ENCODE measurements at regions not wholly inside any gene's neighbourhood (a gene's known extent, or its start where the extent isn't known, plus 50 kb on each side); places are given as distances from the start of the nearest gene placed in this dataset.

DNA sequence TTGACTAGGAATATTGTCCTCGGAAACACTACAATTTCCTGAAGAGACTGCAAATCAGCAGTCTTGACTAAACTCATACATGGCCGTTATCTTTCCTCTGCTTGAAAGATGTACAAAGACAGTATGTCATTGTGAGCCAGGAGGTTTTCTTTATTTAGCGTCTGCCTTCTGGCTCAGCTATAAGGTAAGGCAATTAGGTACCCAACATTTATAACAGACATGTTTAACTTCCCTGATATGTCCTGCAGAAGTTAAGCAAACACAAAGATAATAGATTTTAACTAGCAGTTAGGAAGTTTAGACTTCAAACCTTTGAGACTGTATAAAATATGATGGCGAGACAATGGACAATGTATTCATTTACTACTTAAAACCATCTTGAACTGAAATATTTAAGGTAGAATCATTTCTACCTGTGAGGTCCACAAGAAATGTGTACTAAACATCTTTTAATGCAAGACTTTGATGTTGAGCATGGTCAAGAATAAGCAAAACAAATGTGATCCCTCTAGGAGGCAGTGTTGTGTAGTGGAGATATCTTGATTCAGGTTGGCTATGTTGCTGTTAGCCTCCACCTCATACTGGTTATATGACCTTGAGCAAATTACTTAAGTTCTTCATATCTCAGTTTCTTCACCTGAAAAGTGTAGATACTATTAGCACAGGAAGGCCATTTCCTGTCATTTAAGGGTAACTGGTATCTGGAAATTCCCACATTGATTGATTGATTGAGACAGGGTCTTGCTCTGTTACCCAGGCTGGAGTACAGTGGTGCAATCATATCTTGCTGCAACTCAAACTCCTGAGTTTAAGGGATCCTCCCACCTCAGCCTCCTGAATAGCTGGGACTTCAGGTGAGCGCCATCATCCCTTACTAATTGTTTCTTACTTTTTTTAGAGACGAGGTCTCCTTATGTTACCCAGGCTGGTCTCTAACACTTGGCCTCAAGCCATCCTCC, 96.3 kb upstream of the EEA1 start:
- H3K36me3 ChIP-seq (ENCODE audit: control insufficient read depth in 1 of 2, insufficient read depth in 2 of 2, low read length in 2 of 2): no peaks in the 10 kb centered on the region
- no peak overlapping the region for H3K9ac ChIP-seq (ENCODE audit: low read depth in 1 of 2, low read length in 2 of 2)
- no peaks in the 10 kb centered on the region for H3K9me3 ChIP-seq (ENCODE audit: control insufficient read depth in 1 of 2, low read length in 2 of 2)
- H3K27ac ChIP-seq (ENCODE audit: low read depth, low read length): no peak overlapping the region
- H3K4me1 ChIP-seq (ENCODE audit: control insufficient read depth in 1 of 2, insufficient read depth in 2 of 2, low read length in 2 of 2): peaks cover 12 to 14% of the 10 kb centered on the region in 2 donors
- no peak overlapping the region for H3K4me3 ChIP-seq (ENCODE audit: low read depth in 1 of 2, low read length in 2 of 2)
- no peaks in the 10 kb centered on the region for H3K27me3 ChIP-seq (ENCODE audit: control insufficient read depth in 1 of 2, insufficient read depth in 2 of 2, low read length in 2 of 2)

DNA sequence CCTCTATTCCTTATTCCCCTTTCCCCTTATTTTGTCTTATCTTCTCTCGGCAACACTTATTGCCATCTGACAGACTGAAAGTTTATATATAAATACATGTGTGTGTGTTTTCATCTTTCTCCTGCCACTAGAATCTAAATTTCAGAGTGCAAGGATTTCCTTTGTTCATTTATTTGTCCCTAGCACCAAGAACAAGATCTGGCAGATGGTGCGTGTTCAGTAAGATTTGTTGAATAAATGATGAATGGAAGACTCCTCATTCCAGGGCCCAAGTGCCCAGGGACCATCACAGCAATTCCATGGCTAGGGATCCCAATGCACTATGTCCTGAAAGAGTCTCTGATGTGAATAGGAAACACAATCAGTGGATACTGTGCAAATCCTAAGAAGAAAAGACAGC, 97.9 kb upstream of the EEA1 start:
- Histone ChIP-seq H3K27ac (ENCODE audit: low read depth, low read length) (no peak overlapping the region), H3K9ac (ENCODE audit: low read depth in 1 of 2, low read length in 2 of 2) (no peak overlapping the region), H3K4me1 (ENCODE audit: control insufficient read depth in 1 of 2, insufficient read depth in 2 of 2, low read length in 2 of 2) (peaks cover 4 to 6% of the 10 kb centered on the region in 2 donors), H3K4me3 (ENCODE audit: low read depth in 1 of 2, low read length in 2 of 2) (no peak overlapping the region), H3K27me3 (ENCODE audit: control insufficient read depth in 1 of 2, insufficient read depth in 2 of 2, low read length in 2 of 2) (no peaks in the 10 kb centered on the region), H3K9me3 (ENCODE audit: control insufficient read depth in 1 of 2, low read length in 2 of 2) (no peaks in the 10 kb centered on the region), H3K36me3 (ENCODE audit: control insufficient read depth in 1 of 2, insufficient read depth in 2 of 2, low read length in 2 of 2) (no peaks in the 10 kb centered on the region)

DNA sequence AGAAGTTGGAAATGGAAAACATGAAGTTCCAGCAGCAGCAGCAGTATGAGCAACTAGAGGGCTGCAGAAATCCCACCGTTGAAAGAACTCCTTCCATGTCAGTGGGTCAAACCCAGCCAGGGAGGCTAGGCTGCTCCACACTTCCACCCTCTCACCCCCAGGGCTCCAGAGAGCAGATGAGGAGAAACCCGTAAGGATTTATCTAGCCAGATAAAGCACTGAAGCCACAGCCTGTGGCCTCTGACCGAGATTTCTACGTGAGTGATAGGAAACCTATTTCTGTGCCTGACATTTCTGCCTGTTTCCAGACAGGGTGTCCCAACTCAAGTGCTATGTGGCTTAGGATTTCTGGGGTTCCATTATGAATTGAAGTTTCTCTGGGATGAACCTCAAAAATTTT, 100.0 kb upstream of the EEA1 start:
- Histone ChIP-seq H3K4me3 (ENCODE audit: low read depth in 1 of 2, low read length in 2 of 2) (no peak overlapping the region), H3K27me3 (ENCODE audit: control insufficient read depth in 1 of 2, insufficient read depth in 2 of 2, low read length in 2 of 2) (no peaks in the 10 kb centered on the region), H3K27ac (ENCODE audit: low read depth, low read length) (no peak overlapping the region)

DNA sequence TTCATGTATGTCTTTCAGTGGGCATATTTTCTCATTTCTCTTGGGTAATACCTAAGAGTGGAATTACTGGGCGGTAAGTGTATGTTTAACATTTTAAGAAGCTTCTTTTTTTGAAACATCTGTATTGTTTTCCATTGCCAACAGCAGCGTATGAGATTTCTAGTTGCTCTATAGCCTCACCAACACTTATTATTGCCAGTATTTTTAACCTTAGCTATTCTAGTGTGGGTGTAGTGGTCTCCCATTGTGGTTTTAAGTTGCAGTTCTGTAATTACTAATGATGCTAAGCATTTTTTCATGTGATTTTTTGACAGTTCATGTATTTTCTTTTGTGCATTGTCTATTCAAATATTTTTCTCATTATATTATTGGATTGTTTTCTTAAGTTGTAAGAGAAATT, 101.9 kb upstream of the EEA1 start:
- no peak overlapping the region for H3K27ac ChIP-seq (ENCODE audit: low read depth, low read length)
- no peaks in the 10 kb centered on the region for H3K27me3 ChIP-seq (ENCODE audit: control insufficient read depth in 1 of 2, insufficient read depth in 2 of 2, low read length in 2 of 2)
- H3K9me3 ChIP-seq (ENCODE audit: control insufficient read depth in 1 of 2, low read length in 2 of 2): no peaks in the 10 kb centered on the region
- H3K36me3 ChIP-seq (ENCODE audit: control insufficient read depth in 1 of 2, insufficient read depth in 2 of 2, low read length in 2 of 2): no peaks in the 10 kb centered on the region
- no peak overlapping the region for H3K4me3 ChIP-seq (ENCODE audit: low read depth in 1 of 2, low read length in 2 of 2)
- no peaks in the 10 kb centered on the region for H3K4me1 ChIP-seq (ENCODE audit: control insufficient read depth in 1 of 2, insufficient read depth in 2 of 2, low read length in 2 of 2)
- H3K9ac ChIP-seq (ENCODE audit: low read depth in 1 of 2, low read length in 2 of 2): no peak overlapping the region

More for the DNA sequence above, 100.0 kb upstream of the EEA1 start:
- Histone ChIP-seq H3K36me3 (ENCODE audit: control insufficient read depth in 1 of 2, insufficient read depth in 2 of 2, low read length in 2 of 2) (no peaks in the 10 kb centered on the region), H3K9me3 (ENCODE audit: control insufficient read depth in 1 of 2, low read length in 2 of 2) (no peaks in the 10 kb centered on the region), H3K4me1 (ENCODE audit: control insufficient read depth in 1 of 2, insufficient read depth in 2 of 2, low read length in 2 of 2) (no peaks in the 10 kb centered on the region), H3K9ac (ENCODE audit: low read depth in 1 of 2, low read length in 2 of 2) (no peak overlapping the region)

DNA sequence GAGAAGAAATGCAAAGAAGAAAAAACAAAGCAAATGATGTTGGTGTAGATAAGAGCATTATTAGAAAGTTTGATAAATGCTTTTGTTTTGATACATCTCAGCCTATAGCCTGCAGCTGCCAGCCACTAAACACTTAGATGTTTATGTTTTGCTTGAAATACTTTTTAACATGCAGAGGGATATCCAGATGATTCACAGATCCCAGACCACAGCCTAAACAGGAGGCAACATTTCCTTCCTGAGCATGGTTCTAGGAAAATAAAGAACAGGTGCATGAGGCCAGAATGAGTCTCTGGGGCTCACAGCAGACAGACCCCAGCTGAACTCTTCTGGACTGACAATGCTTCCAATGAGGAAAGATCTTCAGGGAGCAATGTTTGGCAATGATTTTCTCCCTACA, 103.7 kb upstream of the EEA1 start:
- no peak overlapping the region for H3K27ac ChIP-seq (ENCODE audit: low read depth, low read length)
- no peaks in the 10 kb centered on the region for H3K36me3 ChIP-seq (ENCODE audit: control insufficient read depth in 1 of 2, insufficient read depth in 2 of 2, low read length in 2 of 2)
- no peaks in the 10 kb centered on the region for H3K4me1 ChIP-seq (ENCODE audit: control insufficient read depth in 1 of 2, insufficient read depth in 2 of 2, low read length in 2 of 2)
- no peaks in the 10 kb centered on the region for H3K27me3 ChIP-seq (ENCODE audit: control insufficient read depth in 1 of 2, insufficient read depth in 2 of 2, low read length in 2 of 2)
- H3K9ac ChIP-seq (ENCODE audit: low read depth in 1 of 2, low read length in 2 of 2): no peak overlapping the region
- H3K9me3 ChIP-seq (ENCODE audit: control insufficient read depth in 1 of 2, low read length in 2 of 2): no peaks in the 10 kb centered on the region
- no peak overlapping the region for H3K4me3 ChIP-seq (ENCODE audit: low read depth in 1 of 2, low read length in 2 of 2)

GRCh38 chr12:93033948-93034347, 104.9 kb upstream of the EEA1 start:
- Histone ChIP-seq H3K27me3 (ENCODE audit: control insufficient read depth in 1 of 2, insufficient read depth in 2 of 2, low read length in 2 of 2) (no peaks in the 10 kb centered on the region), H3K9me3 (ENCODE audit: control insufficient read depth in 1 of 2, low read length in 2 of 2) (no peaks in the 10 kb centered on the region), H3K4me1 (ENCODE audit: control insufficient read depth in 1 of 2, insufficient read depth in 2 of 2, low read length in 2 of 2) (no peaks in the 10 kb centered on the region)

GRCh38 chr12:93039062-93039461, 110.0 kb upstream of the EEA1 start:
- Histone ChIP-seq H3K27me3 (ENCODE audit: control insufficient read depth in 1 of 2, insufficient read depth in 2 of 2, low read length in 2 of 2) (no peaks in the 10 kb centered on the region), H3K4me1 (ENCODE audit: control insufficient read depth in 1 of 2, insufficient read depth in 2 of 2, low read length in 2 of 2) (peaks cover 8 to 12% of the 10 kb centered on the region in 2 donors), H3K9me3 (ENCODE audit: control insufficient read depth in 1 of 2, low read length in 2 of 2) (no peaks in the 10 kb centered on the region), H3K9ac (ENCODE audit: low read depth in 1 of 2, low read length in 2 of 2) (no peak overlapping the region), H3K4me3 (ENCODE audit: low read depth in 1 of 2, low read length in 2 of 2) (no peak overlapping the region), H3K36me3 (ENCODE audit: control insufficient read depth in 1 of 2, insufficient read depth in 2 of 2, low read length in 2 of 2) (no peaks in the 10 kb centered on the region), H3K27ac (ENCODE audit: low read depth, low read length) (no peak overlapping the region)

More at GRCh38 chr12:93033948-93034347, 104.9 kb upstream of the EEA1 start:
- Histone ChIP-seq H3K9ac (ENCODE audit: low read depth in 1 of 2, low read length in 2 of 2) (no peak overlapping the region), H3K36me3 (ENCODE audit: control insufficient read depth in 1 of 2, insufficient read depth in 2 of 2, low read length in 2 of 2) (no peaks in the 10 kb centered on the region), H3K27ac (ENCODE audit: low read depth, low read length) (no peak overlapping the region), H3K4me3 (ENCODE audit: low read depth in 1 of 2, low read length in 2 of 2) (no peak overlapping the region)

GRCh38 chr12:93039930-93040329, 110.8 kb upstream of the EEA1 start:
- no peak overlapping the region for H3K4me3 ChIP-seq (ENCODE audit: low read depth in 1 of 2, low read length in 2 of 2)
- no peaks in the 10 kb centered on the region for H3K36me3 ChIP-seq (ENCODE audit: control insufficient read depth in 1 of 2, insufficient read depth in 2 of 2, low read length in 2 of 2)
- no peak overlapping the region for H3K27ac ChIP-seq (ENCODE audit: low read depth, low read length)
- no peaks in the 10 kb centered on the region for H3K27me3 ChIP-seq (ENCODE audit: control insufficient read depth in 1 of 2, insufficient read depth in 2 of 2, low read length in 2 of 2)
- no peak overlapping the region for H3K9ac ChIP-seq (ENCODE audit: low read depth in 1 of 2, low read length in 2 of 2)
- H3K4me1 ChIP-seq (ENCODE audit: control insufficient read depth in 1 of 2, insufficient read depth in 2 of 2, low read length in 2 of 2): peaks cover 8 to 12% of the 10 kb centered on the region in 2 donors
- no peaks in the 10 kb centered on the region for H3K9me3 ChIP-seq (ENCODE audit: control insufficient read depth in 1 of 2, low read length in 2 of 2)

- no peak overlapping the region for H3K4me3 ChIP-seq (ENCODE audit: low read depth in 1 of 2, low read length in 2 of 2)
- no peaks in the 10 kb centered on the region for H3K36me3 ChIP-seq (ENCODE audit: control insufficient read depth in 1 of 2, insufficient read depth in 2 of 2, low read length in 2 of 2)
- peaks cover 8 to 12% of the 10 kb centered on the region in 2 donors for H3K4me1 ChIP-seq (ENCODE audit: control insufficient read depth in 1 of 2, insufficient read depth in 2 of 2, low read length in 2 of 2)
- H3K9me3 ChIP-seq (ENCODE audit: control insufficient read depth in 1 of 2, low read length in 2 of 2): no peaks in the 10 kb centered on the region
- H3K27ac ChIP-seq (ENCODE audit: low read depth, low read length): no peak overlapping the region
- no peaks in the 10 kb centered on the region for H3K27me3 ChIP-seq (ENCODE audit: control insufficient read depth in 1 of 2, insufficient read depth in 2 of 2, low read length in 2 of 2)
- no peak overlapping the region for H3K9ac ChIP-seq (ENCODE audit: low read depth in 1 of 2, low read length in 2 of 2)
Observed at GRCh38 chr12:93040367-93040766, 111.3 kb upstream of the EEA1 start.

DNA sequence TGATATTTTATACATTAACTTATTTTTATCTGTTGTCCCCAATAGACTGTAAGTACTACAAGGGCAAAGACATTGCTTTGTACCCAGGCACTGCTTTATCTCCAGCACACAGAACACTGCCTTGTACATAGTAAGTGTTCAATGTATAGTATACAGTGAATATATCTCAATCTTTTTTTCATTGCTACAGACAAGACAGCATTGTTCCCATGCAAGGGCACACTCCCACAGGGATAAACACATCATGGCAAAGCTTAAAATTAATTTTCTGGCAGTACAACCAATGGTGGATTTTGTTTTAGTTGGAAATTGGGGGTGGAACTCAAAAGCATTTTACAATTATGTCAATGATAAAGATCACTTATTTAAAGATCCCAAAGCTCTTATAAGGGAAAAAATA, 112.3 kb upstream of the EEA1 start:
- peaks cover 8 to 12% of the 10 kb centered on the region in 2 donors for H3K4me1 ChIP-seq (ENCODE audit: control insufficient read depth in 1 of 2, insufficient read depth in 2 of 2, low read length in 2 of 2)
- no peak overlapping the region for H3K27ac ChIP-seq (ENCODE audit: low read depth, low read length)
- no peaks in the 10 kb centered on the region for H3K9me3 ChIP-seq (ENCODE audit: control insufficient read depth in 1 of 2, low read length in 2 of 2)
- no peak overlapping the region for H3K4me3 ChIP-seq (ENCODE audit: low read depth in 1 of 2, low read length in 2 of 2)
- no peak overlapping the region for H3K9ac ChIP-seq (ENCODE audit: low read depth in 1 of 2, low read length in 2 of 2)
- no peaks in the 10 kb centered on the region for H3K36me3 ChIP-seq (ENCODE audit: control insufficient read depth in 1 of 2, insufficient read depth in 2 of 2, low read length in 2 of 2)
- no peaks in the 10 kb centered on the region for H3K27me3 ChIP-seq (ENCODE audit: control insufficient read depth in 1 of 2, insufficient read depth in 2 of 2, low read length in 2 of 2)

Data from duodenal mucosa (tissue), 2 donors.